ENCODE measurements at regions not wholly inside any gene's neighbourhood (a gene's known extent, or its start where the extent isn't known, plus 50 kb on each side); places are given as distances from the start of the nearest gene placed in this dataset.

GRCh38 chr3:24709956-24710355 is 215.3 kb upstream of the THRB start (continued):
- TF ChIP-seq BHLHE40 (IDR thresholded peaks at IDR 0.05; ENCODE audit: borderline replicate concordance in 1 of 2, low read depth in 2 of 2, low read length in 1 of 2): no peak
- no peak for TF ChIP-seq NR2C2 (IDR thresholded peaks at IDR 0.05; ENCODE audit: borderline replicate concordance, control insufficient read depth, insufficient read length, low read depth)
- TF ChIP-seq KAT2A (conservative IDR thresholded peaks at IDR 0.05; ENCODE audit: control insufficient read depth, low read depth, low read length): no peak
- no peak for TF ChIP-seq BACH1 (IDR thresholded peaks at IDR 0.05; ENCODE audit: borderline replicate concordance)
- no peak for TF ChIP-seq BMI1 (IDR thresholded peaks at IDR 0.05; ENCODE audit: borderline replicate concordance)
- no peak for TF ChIP-seq USF2 (IDR thresholded peaks at IDR 0.05; ENCODE audit: borderline replicate concordance, low read depth, low read length)

GRCh38 chr3:24713516-24713915 is 218.9 kb upstream of the THRB start:
- 48% methylated on average over 2 of the region's 2 CpGs for WGBS (ENCODE audit: insufficient coverage, insufficient replicate concordance, low lambda C conversion rate, missing lambda C conversion rate)
- ChIA-PET CTCF (no interaction called here), RAD21 (ENCODE audit: unreplicated experiment) (no interaction called here), SMC1A (ENCODE audit: uncharacterized antibody, unreplicated experiment) (interaction anchor here (1.5 kb wide), 1 partner anchor 17 kb away, joined by 3 read pairs; no protein-coding TSS in a partner anchor), POLR2A (no interaction called here)
- in situ Hi-C loops (cut with MboI): no loop called here
- ATAC-seq (no peak), DNase-seq (ENCODE audit: low read depth, low spot score) (no peak), FAIRE-seq (no peak)
- Histone ChIP-seq H3K4me1 (ENCODE audit: control insufficient read depth, insufficient read depth, low read length) (no peaks in the 10 kb centered on the region), H3K9ac (ENCODE audit: control insufficient read depth, insufficient read depth, low read length) (no peak overlapping the region), H3K79me2 (ENCODE audit: control insufficient read depth, insufficient read depth, low read length) (no peaks in the 10 kb centered on the region), H3K27me3 (replicated peaks in 1 of 2; ENCODE audit: control insufficient read depth in 2 of 2, insufficient read depth in 2 of 2, low read length in 1 of 2) (no peaks in the 10 kb centered on the region), H3K36me3 (ENCODE audit: control insufficient read depth in 2 of 2, insufficient read depth in 2 of 2, low read length in 1 of 2) (no peaks in the 10 kb centered on the region), H2AFZ (ENCODE audit: control insufficient read depth, low read depth, low read length) (no peak overlapping the region), H4K20me1 (ENCODE audit: control insufficient read depth, insufficient read depth) (no peaks in the 10 kb centered on the region), H3K4me2 (ENCODE audit: control insufficient read depth, insufficient read depth) (no peak overlapping the region), H3K9me3 (replicated peaks; ENCODE audit: control insufficient read depth, insufficient read depth, low read length) (no peaks in the 10 kb centered on the region), H3K4me3 (no peak overlapping the region), H3K27ac (ENCODE audit: control insufficient read depth, insufficient read depth) (no peak overlapping the region)
- intact Hi-C loops (cut with micrococcal nuclease; ENCODE audit: unreplicated experiment): no loop called here
- TF ChIP-seq YBX1 (IDR thresholded peaks at IDR 0.05): no peak
- no peak for TF ChIP-seq MTA2 (IDR thresholded peaks at IDR 0.05; ENCODE audit: low read depth)
- no peak for TF ChIP-seq EZH2 (IDR thresholded peaks at IDR 0.05; ENCODE audit: borderline replicate concordance, control insufficient read depth, low read depth, low read length)
- TF ChIP-seq ATF7 (IDR thresholded peaks at IDR 0.05; ENCODE audit: low read depth): no peak
- no peak for TF ChIP-seq NRF1 (conservative IDR thresholded peaks at IDR 0.05; ENCODE audit: low read depth, low read length)
- TF ChIP-seq ZNF592 (IDR thresholded peaks at IDR 0.05): no peak
- BruUV-seq (replicated peaks): no TSS peak

All from GM12878 (cell line).